ENCODE measurements at regions not wholly inside any gene's neighbourhood (a gene's known extent, or its start where the extent isn't known, plus 50 kb on each side); places are given as distances from the start of the nearest gene placed in this dataset.

DNA sequence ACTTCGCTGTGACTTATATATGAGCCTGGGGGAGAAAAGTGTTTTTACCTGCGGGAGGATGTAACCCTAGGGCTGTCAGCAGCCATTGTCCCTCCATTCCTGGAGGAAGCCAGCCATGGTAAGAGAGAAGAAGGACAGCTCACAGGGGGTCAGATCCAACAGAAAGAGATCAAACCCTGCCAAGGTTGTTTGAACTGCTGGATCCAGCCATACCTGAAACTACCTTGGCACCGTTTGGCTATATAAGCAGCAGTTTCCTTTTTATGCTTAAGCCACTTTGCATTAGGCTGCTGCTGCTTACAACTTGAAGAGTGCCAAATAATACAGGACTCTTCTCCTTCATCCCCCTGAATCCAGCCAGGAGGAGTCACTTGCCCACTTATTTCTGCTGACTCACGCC lies 205.5 kb downstream of the PHETA1 start:
- TF ChIP-seq EZH2phosphoT487 (IDR thresholded peaks at IDR 0.05; ENCODE audit: low read depth) = no peak
- TF ChIP-seq, protein P1, sequence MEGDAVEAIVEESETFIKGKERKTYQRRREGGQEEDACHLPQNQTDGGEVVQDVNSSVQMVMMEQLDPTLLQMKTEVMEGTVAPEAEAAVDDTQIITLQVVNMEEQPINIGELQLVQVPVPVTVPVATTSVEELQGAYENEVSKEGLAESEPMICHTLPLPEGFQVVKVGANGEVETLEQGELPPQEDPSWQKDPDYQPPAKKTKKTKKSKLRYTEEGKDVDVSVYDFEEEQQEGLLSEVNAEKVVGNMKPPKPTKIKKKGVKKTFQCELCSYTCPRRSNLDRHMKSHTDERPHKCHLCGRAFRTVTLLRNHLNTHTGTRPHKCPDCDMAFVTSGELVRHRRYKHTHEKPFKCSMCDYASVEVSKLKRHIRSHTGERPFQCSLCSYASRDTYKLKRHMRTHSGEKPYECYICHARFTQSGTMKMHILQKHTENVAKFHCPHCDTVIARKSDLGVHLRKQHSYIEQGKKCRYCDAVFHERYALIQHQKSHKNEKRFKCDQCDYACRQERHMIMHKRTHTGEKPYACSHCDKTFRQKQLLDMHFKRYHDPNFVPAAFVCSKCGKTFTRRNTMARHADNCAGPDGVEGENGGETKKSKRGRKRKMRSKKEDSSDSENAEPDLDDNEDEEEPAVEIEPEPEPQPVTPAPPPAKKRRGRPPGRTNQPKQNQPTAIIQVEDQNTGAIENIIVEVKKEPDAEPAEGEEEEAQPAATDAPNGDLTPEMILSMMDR (IDR thresholded peaks at IDR 0.05; ENCODE audit: low read depth, low read length) = no peak

Measured in OCI-LY3 (cell line).